NCI-H128 (cell line): ENCODE measurements at regions not wholly inside any gene's neighbourhood (a gene's known extent, or its start where the extent isn't known, plus 50 kb on each side); places are given as distances from the start of the nearest gene placed in this dataset.
"Not testable (repeated sequence)": the region's sequence is repeated elsewhere in the genome, so short reads cannot be mapped to it uniquely, and the experiment has no call there.

Source experiments
- DNase-seq: peaks from one replicate; lab custom pipeline; 2025; ENCODE audit not compliant: unreplicated experiment; lab: John Stamatoyannopoulos, UW

DNA sequence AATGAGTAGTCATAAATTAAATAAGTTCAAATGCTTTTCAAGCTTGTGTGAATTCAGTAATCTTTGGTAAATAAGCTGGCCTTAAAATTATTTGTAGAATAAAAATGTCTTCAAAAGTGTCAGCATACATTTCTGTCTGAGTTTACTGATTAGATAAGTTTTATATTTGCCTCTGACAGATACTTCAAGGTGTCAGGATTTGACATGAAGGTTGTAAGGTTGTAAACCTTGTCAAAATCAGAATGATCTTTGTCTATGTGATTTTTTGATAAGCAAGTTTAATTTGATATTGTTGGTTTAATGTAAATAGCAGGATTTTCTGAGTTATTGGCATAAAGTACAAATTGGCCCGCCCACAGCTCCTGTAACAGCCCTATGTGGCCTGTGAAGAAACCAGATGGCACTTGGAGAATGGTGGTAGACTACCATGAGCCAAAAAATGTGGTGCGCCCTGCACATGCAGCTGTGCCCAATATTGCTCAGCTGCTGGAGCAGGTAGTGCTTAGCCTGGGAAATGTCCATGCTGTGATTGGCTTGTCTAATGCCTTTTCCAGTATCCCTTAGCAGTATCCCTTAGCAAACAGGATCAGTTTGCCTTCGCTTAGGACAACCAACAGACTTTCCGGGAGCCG is 188.0 kb upstream of the SPHKAP start:
- no peak for DNase-seq

DNA sequence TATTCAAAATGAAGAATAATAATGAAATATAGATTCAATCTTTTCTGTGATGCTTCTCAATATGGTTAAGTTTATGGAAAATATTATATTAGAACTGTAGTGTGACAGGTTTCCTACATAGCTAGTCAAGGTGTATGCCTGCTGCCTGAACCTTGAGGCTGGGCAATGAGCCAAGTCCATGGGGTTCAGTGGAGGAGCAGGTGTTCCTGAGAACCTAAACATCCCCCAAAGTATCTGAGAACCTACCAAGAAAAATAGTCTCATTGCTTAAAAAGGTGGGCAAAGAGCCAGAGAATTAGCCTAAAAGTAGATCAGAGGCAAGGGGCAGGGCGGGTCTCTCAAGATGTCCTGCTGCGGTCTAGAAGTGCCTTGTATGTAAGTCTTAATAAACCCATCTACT is 185.9 kb upstream of the SPHKAP start:
- no peak for DNase-seq

DNA sequence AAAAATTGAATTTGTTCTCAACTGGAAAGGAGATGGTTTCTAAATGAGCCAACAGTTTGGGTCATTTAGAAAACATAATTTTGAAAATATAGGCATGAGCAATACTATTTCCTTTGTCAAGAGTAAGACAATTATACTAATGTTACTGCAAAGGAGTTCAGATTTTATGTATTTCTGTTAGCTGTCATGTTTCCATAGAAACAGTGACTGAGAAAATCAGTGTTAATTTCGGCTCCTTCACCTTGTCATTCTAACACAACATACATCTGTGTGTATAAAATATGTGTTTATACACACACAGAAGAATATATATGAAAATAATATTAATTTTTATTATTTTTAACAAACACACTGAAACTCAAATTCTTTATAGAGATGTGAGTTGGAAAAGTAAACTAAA is 178.0 kb upstream of the SPHKAP start:
- DNase-seq: no peak

DNA sequence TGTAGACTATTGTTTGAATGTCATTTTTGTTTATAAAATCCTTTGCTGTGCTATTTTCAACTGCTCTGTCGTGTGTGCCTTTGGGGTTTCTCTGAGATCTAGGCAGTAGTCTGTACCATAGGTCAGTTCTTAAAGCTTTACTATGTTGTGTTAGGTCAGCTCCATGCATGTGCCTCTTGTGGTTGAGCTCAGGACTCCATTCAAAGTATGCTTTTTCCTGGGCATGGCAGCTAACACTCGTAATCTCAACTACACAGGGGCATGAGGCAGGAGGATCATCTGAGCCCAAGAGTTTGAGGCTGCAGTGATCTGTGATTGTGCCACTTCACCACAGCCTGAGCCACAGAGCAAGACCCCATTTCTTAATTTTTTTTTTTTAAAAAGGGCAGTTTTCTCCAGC is 174.4 kb upstream of the SPHKAP start:
- DNase-seq: no peak

DNA sequence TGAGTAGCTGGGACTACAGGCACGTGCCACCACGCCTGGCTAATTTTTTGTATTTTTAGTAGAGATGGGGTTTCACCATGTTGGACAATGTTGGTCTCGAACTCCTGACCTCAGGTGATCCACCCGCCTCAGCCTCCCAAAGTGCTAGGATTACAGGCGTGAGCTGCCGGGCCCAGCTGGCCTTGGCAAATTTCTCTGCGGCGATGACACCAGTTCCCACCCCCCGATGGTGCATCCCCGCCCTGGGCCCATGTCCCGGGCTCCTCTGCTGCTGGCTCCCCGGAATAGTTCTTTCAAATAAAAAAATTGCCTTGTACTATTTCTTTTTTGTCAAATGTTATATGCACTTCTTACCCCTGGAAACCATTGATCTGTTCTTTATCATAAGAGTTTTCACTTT is 171.5 kb upstream of the SPHKAP start:
- not testable (repeated sequence) for DNase-seq

DNA sequence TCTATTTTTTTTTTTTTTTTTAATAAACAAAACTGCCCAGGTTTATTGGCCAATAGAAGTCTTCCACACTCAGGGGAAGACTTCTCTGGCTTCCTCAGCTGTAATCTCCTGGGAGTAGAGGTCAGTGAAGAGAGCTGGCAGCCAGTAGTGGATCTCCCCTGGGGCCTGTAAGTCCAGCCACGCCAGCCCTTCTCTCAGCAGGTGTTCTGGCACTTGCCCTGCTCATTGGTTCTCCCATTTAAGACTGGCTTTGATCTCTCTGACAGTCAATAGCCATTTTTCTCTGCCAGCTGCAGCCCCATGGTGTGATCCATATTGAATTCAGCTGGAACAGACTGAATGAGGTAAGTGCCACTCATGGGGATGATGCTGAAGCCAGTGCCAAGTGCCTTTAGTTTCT is 170.6 kb upstream of the SPHKAP start:
- DNase-seq: no peak

DNA sequence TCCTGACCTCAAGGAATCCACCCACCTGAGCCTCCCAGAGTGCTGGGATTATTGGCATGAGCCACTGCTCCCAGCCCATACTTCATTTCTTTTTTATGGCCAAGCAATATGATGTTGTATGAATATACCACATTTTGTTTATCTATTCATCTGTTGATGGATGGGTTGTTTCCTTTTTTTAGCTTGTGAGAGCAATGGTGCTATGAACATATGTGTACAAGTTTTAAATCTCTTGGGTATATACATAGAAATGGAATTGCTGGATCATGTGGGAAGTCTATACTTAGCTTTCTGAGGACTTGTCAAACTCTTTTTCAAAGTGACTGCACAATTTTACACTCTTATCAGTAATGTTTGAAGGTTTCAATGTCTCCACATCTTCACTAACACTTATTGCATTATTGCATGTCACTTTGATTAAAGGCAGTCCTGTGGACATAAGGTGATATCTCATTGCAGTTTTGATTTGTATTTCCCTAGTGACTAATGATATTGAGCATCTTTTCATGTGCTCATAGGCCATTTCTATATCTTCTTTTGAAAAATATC is 167.1 kb upstream of the SPHKAP start:
- no peak for DNase-seq

DNA sequence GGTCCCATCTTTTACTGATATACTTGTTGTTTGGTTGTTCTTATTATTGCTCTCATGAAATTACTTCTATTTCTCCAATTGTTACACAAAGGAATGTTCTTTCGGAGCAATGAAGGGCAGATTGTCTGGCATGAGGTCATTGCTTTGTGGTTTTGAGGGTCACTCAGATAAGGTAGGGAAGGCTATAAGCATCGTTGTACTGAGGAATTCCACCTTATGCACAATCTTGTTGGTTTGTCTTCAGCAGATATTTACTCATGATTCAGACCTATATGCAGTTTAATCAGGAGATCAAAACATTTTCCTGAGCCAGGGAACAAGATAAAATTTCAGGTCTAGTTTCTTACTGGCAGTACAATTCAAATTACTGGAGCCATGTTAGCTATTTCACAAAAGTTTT is 163.0 kb upstream of the SPHKAP start:
- no peak for DNase-seq

DNA sequence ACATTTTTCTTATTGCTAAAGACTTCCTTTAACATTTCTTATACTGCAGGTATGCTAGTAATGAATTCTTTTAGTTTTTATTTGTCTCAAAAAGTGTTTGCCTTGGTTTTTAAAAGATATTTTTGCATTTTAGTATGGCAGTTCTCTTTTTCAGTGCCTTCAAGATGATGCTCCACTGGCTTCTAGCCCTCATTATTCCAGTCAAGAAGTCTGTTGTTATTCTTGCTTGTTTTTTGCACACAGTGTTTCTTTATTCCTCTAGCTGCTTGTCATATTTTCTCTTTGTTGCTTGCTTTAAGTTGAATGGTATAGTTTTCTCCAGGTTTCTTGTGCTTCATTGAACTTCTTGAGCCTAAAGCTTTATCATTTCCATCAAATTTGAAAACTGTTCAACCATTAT is 158.0 kb upstream of the SPHKAP start:
- DNase-seq: no peak

DNA sequence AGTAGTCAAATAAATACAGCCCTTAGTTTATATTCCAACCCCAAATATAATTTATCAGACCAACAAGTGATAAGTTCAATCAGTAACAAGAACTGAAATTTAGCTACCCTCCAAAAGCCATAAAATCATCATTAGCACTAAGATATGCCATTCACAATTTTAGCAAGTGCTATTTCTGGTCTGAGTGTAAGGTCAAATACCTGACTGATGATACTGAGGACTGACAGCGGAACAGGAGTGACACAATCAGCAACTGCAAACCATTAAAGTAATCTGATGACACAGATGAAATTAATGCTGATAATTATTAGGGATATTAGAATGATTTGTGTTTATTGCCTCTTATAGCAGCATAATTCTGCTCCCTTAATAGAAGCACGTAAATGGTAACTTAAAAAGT is 152.7 kb upstream of the SPHKAP start:
- no peak for DNase-seq

DNA sequence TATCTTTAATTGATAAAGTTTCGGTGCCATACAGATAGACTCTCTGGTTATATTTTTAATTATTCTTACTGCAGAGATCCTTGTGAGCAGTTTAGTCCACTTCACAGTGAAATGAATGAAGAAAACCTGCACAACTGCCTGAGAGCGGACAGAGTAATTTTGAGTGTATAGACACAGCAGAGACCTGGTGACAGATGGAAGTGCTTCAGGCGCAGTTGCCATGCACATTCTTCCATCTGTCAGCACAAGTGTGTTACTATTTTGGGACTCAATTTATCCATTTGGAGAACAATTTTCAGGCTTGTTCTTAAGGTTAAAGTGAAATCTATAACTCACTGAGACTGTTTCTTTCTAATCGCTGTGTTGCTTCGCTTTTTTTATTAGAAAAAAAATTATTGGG is 147.8 kb upstream of the SPHKAP start:
- no peak for DNase-seq

DNA sequence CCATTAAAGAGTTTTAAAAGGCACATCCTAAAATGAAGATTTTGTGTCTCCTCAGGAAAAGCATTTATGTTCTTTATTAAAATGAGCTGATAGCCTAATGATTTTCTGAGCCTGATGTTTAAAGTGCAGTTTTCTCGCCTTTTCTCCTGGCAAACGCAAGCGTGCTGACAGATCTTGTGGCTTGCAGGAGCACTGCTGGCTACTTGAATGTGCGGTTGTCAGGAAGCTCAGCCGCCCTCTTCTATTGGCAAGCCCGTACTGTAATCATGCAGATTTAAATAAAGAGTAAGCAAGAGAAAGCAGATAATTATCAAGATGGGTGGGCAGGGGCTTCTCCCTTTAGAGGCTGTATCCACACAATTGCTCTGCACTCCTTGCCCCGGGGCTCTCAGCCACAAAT is 139.5 kb upstream of the SPHKAP start:
- no peak for DNase-seq

DNA sequence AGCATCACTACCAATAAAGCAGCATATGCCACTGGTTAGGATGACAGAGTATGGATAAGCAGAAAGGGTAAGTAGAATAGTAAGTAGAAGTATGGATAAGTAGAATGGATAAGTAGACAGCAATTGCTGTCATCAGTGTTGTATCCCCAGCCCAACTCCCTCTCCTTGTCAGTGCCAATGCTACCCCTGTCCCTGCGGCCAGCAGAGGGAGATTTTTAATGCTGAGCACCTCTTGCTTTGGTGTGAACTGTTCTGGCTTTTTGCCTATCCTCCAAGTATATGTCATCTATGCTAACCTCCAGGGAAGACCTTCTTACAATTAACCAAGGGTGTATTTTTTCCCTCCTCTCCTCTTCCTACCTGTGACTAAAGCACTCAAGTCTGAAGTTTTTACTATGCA is 136.7 kb upstream of the SPHKAP start:
- no peak for DNase-seq

DNA sequence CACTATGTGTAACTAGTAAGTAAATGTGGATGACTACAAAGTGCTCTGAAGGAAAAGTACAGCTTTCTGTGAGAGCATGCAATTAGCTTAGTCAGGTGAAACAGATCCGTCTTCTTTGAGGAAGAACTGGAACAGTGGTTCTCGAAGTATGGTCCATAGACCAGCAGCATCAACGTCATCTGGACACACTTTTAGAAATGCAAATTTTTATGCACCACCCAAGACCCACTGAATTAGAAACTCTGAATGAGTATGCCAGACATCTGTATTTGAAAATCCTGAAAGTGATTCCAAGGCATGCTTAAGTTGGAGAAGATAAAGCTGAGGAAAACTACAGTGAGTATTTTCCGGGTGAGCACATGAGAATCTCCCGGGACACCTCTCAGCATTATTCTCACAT is 130.7 kb upstream of the SPHKAP start:
- DNase-seq: no peak

DNA sequence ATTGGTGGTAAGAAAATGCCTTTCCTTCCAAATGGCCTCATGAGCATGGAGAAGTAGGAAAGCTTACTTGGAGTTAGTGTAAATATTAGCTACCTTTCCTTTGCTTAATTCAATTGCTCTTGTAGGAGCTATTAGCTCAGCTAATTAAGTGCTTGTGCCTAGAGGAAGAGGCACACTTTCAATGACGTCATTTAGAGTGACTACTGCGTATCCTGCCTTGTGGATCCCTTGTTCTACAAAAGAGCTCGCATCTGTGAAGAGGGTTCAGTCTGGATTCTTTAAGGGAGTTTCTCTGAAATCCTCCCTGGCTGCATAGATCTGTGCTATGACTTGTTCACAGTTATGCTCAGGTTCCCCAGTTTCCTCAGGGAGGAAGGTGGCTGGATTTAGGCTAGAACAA is 122.5 kb upstream of the SPHKAP start:
- DNase-seq: no peak

DNA sequence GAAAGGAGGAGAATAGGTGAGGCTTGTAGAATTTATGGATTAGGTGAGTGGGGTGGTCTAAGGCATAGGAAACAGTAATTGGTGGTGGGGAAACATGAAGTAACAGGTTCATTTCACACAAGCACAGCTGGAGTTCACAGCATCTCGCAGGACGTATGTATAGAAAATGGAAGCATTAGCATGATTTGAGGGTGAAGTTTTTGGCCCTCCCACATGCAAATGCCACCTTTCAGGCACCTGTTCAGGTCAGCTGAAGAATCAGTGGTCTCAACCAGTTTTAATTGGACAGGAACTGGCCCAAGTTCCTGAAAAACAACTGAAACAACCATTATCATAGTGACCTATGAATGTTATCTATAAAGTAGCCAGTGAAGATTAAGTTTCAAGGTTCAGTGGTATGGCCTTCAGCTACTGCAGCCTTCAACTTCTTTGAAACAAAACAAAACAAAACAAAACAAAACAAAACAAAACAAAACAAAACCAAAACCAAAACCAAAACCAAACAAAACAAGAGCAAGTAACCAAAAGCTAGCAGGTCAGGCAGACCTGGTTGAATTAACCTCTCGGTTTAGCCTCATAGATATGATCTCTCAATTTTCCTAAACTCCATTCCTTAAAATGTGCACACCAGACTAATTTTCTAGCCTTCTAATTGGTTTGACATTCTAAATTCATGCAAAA is 102.1 kb upstream of the SPHKAP start:
- no peak for DNase-seq

DNA sequence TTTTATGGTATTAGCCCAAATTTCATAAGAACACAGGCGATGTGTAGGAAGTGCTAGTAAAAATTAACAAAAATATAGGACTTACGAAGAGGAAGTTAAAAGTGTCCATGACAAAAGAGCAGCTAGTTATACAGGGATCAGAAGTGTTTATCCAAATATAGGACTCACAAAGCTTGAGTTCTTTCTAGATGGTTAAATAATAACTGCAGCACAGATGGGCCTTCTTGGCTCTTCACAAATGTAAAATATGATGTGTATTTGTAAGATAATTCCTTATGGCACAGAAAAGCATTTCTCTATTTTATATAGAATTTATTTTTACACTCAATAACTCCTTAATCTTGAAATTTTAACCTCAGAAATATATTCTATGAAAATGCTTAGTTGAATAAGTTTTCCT is 100.9 kb upstream of the SPHKAP start:
- no peak for DNase-seq

DNA sequence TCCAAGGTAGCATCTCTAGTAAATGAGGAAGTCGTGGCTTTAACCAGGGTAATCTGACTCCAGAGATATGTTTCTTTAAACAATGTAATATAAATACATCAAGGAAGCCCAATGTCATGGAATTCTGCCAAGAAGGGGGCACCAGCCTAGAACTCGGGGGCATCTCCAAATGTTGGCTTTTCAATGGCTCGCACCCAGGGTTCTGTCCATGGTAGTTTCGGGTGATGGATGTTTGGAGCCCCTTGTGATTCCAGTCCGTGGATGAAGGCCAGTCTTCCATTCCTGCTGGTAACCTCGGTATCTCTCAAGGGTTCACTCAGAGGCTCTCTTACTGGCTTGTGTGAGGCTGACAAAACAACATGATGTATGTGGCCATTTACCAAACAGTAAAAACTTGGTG is 91.7 kb upstream of the SPHKAP start:
- DNase-seq: no peak

DNA sequence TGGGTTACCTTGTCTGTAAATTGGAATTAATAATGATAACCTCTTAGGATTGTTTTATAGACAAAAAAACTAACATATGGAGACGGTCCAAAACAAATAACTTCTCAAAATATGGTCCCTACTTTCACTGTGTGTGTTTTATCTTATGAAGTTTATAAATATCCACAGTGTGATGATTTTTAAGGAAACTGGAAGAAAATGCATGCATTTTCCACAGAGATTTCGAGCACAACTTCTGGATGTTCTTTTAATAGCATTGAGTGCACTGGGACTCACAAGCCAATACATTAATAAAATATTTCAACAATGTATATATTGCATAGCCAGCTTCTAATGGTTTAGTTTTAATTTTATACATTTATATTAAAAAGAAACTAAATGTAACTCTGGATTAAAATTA is 87.9 kb upstream of the SPHKAP start:
- no peak for DNase-seq

DNA sequence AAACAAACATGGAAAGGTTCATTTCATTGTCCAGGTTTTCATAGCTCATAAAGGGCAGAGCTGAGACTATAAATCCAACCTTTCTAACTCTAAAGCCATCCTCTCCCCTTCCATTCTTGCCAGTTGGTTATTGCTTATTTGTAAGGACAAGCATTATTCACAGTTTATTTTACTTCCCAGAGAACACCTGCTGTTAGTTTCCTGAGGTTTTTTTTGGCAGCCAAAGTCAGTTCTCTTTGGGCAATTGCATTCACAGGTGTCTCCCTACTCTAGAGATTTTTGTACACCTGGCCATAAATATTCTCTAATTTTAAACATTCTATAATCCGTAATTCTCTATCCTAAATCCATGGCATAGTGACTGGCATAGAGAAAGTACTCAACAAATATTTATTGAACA is 87.3 kb upstream of the SPHKAP start:
- DNase-seq: no peak

DNA sequence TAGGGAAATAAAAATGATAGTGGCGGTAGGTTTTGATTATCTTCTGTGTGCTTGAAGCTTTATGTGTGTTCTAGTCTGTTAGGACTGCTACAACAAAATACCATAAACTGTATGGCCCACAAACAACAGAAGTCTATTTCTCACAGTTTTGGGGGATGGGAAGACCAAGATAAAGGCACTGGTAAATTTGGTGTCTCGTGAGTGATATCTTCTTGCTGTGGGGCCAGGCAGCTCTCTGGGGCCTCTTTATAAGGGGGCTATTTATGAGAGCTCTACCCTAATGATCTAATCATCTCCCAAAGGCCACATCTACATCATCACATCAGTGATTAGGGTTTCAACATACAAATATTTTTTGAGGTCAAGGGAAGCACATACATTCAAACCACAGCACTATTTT is 86.8 kb upstream of the SPHKAP start:
- no peak for DNase-seq

DNA sequence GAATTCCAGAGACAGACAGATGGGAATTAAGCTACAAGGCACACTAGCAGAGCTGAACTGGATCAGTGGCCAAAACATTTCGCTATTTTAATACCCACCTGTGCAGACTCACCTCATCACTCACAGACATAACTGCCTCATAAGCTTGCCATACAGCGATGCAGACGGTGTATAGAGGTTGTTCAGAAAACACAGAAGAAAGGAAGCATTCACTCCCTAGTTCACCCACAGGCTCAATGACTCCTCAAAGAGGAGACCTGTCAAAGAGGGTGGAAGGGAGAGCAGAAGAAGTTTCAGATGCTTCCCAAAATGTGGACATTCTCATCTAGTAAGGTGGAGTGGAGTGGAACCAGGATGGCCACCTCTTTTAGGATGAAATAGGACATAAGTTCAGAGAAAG is 81.7 kb upstream of the SPHKAP start:
- no peak for DNase-seq

DNA sequence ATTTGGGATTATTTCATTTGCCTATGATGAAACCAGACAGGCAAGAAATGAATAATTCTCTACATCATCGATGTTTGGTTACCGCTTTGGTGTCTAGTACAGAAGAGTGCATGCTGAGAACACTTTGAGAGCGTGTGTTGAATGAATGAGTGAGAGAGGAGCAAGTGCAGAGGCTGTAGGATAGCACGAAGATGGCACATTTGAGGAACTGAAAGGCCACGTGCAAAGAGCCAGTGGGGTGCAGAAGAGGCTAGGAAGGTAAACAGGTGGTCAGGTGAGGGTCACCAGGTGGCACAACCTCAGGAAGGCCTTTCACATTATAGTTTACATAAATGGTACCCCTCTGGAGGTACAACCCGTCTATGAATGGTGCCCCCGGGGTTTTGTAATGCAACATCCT is 80.1 kb upstream of the SPHKAP start:
- no peak for DNase-seq
